ENCODE measurements at regions not wholly inside any gene's neighbourhood (a gene's known extent, or its start where the extent isn't known, plus 50 kb on each side); places are given as distances from the start of the nearest gene placed in this dataset.
A peak's percentile ranks its signal among the peaks of the same experiment; 100 is the strongest.

GRCh38 chr18:22283397-22283796, 114.0 kb downstream of the GATA6 start:
- Histone ChIP-seq H3K9ac (ENCODE audit: low read depth, low read length) (no peak overlapping the region), H3K9me1 (ENCODE audit: insufficient read depth, low read length) (peaks cover 15% of the 10 kb centered on the region), H3K4me2 (ENCODE audit: low read depth, low read length) (no peak overlapping the region), H3K27me3 (ENCODE audit: control insufficient read depth, insufficient read depth, low read length) (no peaks in the 10 kb centered on the region; the same call in 1 of the 2 replicates), H3K56ac (ENCODE audit: extremely low read depth, insufficient read depth, low read length) (no peak overlapping the region), H2BK5ac (ENCODE audit: low read depth, low read length, poor library complexity, severe bottlenecking) (no peak overlapping the region), H2BK20ac (ENCODE audit: low read depth, low read length) (peak overlapping the region; percentile 69; the same call in 1 of the 2 replicates), H4K8ac (ENCODE audit: low read depth in 2 of 2, low read length in 2 of 2) (0 out of 4 replicates have a peak overlapping the region, but pooled peaks of 1 of the 2 experiments have one; percentile 11), H2BK15ac (ENCODE audit: low read depth, low read length) (peak overlapping the region; percentile 25; the same call in 2 of the 3 replicates), H2AK5ac (ENCODE audit: low read depth, low read length) (peak overlapping the region; percentile 2), H3K14ac (replicated peaks; ENCODE audit: low read depth, low read length) (peak overlapping the region; percentile 16; the same call in 1 of the 2 replicates), H4K5ac (ENCODE audit: low read depth, low read length) (no peak overlapping the region), H2BK120ac (ENCODE audit: low read depth, low read length) (peak overlapping the region; percentile 56), H3K9me3 (ENCODE audit: control insufficient read depth, insufficient read depth, low read length) (no peaks in the 10 kb centered on the region), H4K20me1 (ENCODE audit: insufficient read depth, low read length) (no peaks in the 10 kb centered on the region), H3K79me1 (ENCODE audit: low read depth in 1 of 2, low read length in 2 of 2) (no peaks in the 10 kb centered on the region), H4K91ac (ENCODE audit: insufficient read depth, low read depth, low read length) (peak overlapping the region; percentile 16; the same call in 1 of the 2 replicates), H3K4me1 (ENCODE audit: control insufficient read depth, insufficient read depth, low read length) (peaks cover 8% of the 10 kb centered on the region), H3K4me3 (ENCODE audit: insufficient read depth, low read depth, low read length) (no peak overlapping the region), H3K27ac (ENCODE audit: insufficient read depth, low read length) (no peak overlapping the region), H2AK9ac (replicated peaks; ENCODE audit: low read depth, low read length, poor library complexity) (no peak overlapping the region), H3K36me3 (ENCODE audit: control insufficient read depth, insufficient read depth, low read length) (no peaks in the 10 kb centered on the region), H3K4ac (ENCODE audit: low read depth, low read length) (peak overlapping the region; percentile 24), H3K23ac (ENCODE audit: low read depth, low read length) (no peak overlapping the region), H2AFZ (replicated peaks; ENCODE audit: low read length, poor library complexity) (no peak overlapping the region), H3K18ac (ENCODE audit: low read depth, low read length) (peak overlapping the region; percentile 24; the same call in 1 of the 2 replicates)
- no peak for TF ChIP-seq SMC3 (IDR thresholded peaks at IDR 0.05; ENCODE audit: low read depth, low read length)
- TF ChIP-seq MAFK (IDR thresholded peaks at IDR 0.05; ENCODE audit: low read depth, low read length), result no peak
- no peak for TF ChIP-seq ELK1 (IDR thresholded peaks at IDR 0.05; ENCODE audit: borderline replicate concordance, low read depth, low read length)
- TF ChIP-seq RAD21 (IDR thresholded peaks at IDR 0.05; ENCODE audit: low read length), result no peak
- no peak for TF ChIP-seq MXI1 (IDR thresholded peaks at IDR 0.05; ENCODE audit: borderline replicate concordance, low read depth, low read length)
- ChIA-PET CTCF (interaction anchor here (1.1 kb wide), 1 partner anchor 10 kb away, joined by 3 read pairs; no protein-coding TSS in a partner anchor), POLR2A (ENCODE audit: unreplicated experiment) (no interaction called here)
- dilution Hi-C loops (cut with HindIII; ENCODE audit: low sequenced_read_pairs, unreplicated experiment) (no loop called here), in situ Hi-C loops (cut with MboI; ENCODE audit: low sequenced_read_pairs) (no loop called here), intact Hi-C loops (cut with micrococcal nuclease) (no loop called here)
- ATAC-seq (ENCODE audit: low read depth) (peak; percentile 28), DNase-seq (peak; percentile 56)
- WGBS, 2 experiments (ENCODE audit: extremely low coverage in 2 of 2, insufficient read length in 1 of 2), result no CpG with 5 or more reads among the region's 3 CpGs
- no TSS peak for BruUV-seq (replicated peaks)

Data from IMR-90 (cell line).